ENCODE measurements at regions not wholly inside any gene's neighbourhood (a gene's known extent, or its start where the extent isn't known, plus 50 kb on each side); places are given as distances from the start of the nearest gene placed in this dataset.

DNA sequence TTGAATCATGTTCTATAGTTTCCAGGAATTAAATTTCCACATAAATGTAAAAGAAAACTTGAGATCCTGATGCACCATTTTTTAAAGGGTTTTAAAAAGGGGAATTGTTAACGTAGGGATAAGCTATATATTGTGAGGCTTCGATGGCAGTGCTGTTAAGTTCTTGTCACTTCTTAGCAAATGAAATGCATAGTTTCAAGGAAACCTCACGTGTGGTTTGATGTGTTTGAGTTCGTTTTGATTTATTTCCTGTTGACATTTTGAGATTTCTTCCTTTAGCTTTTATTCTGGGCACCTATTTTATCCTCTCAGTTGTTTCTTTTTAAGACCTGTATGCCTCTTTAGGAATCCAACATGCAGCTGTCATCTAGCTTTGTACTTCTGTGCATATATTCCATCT lies 301.0 kb downstream of the DOCK8 start:
- TF ChIP-seq, protein P1, sequence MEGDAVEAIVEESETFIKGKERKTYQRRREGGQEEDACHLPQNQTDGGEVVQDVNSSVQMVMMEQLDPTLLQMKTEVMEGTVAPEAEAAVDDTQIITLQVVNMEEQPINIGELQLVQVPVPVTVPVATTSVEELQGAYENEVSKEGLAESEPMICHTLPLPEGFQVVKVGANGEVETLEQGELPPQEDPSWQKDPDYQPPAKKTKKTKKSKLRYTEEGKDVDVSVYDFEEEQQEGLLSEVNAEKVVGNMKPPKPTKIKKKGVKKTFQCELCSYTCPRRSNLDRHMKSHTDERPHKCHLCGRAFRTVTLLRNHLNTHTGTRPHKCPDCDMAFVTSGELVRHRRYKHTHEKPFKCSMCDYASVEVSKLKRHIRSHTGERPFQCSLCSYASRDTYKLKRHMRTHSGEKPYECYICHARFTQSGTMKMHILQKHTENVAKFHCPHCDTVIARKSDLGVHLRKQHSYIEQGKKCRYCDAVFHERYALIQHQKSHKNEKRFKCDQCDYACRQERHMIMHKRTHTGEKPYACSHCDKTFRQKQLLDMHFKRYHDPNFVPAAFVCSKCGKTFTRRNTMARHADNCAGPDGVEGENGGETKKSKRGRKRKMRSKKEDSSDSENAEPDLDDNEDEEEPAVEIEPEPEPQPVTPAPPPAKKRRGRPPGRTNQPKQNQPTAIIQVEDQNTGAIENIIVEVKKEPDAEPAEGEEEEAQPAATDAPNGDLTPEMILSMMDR (IDR thresholded peaks at IDR 0.05; ENCODE audit: extremely low read depth, low read depth, low read length): no peak
- Histone ChIP-seq H3K4me2 (ENCODE audit: insufficient read depth, low read length) (no peak overlapping the region), H3K9me3 (ENCODE audit: low read depth, low read length) (no peaks in the 10 kb centered on the region), H4K20me1 (ENCODE audit: insufficient read depth, low read length) (no peaks in the 10 kb centered on the region), H2AFZ (ENCODE audit: low read length) (no peak overlapping the region), H3K36me3 (ENCODE audit: insufficient read depth, low read length) (no peaks in the 10 kb centered on the region), H3K4me3 (ENCODE audit: insufficient read depth, low read length) (no peak overlapping the region), H3K4me1 (ENCODE audit: insufficient read depth, low read length) (no peaks in the 10 kb centered on the region), H3K27ac (ENCODE audit: low read depth, low read length) (no peak overlapping the region), H3K79me2 (ENCODE audit: insufficient read depth, low read length) (no peaks in the 10 kb centered on the region), H3K27me3 (ENCODE audit: insufficient read depth, low read length) (no peaks in the 10 kb centered on the region)
- no peak for DNase-seq (ENCODE audit: insufficient read length, low spot score, missing footprints)

DNA sequence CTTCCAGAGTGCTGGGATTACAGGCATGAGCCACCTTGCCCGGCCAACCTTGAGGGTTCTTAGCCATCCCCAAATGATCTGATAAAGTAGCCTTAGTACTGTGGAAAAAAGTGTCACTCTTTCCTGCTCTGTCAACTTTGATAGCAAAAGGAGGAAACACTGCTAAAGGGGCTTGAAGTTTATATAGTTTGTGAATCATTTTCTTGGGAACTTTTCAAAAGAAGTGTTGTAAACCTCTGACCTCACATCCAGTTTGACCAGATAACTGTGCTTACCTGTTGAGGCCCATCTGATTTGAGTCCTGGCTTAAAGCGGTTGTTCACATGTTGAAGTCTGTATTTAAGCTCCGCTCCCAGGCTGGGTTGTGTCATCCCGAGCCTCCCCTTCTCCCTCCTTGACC lies 303.3 kb downstream of the DOCK8 start:
- Histone ChIP-seq H2AFZ (ENCODE audit: low read length) (no peak overlapping the region), H3K9me3 (ENCODE audit: low read depth, low read length) (no peaks in the 10 kb centered on the region), H3K4me1 (ENCODE audit: insufficient read depth, low read length) (no peaks in the 10 kb centered on the region), H3K4me2 (ENCODE audit: insufficient read depth, low read length) (no peak overlapping the region), H3K79me2 (ENCODE audit: insufficient read depth, low read length) (no peaks in the 10 kb centered on the region), H3K4me3 (ENCODE audit: insufficient read depth, low read length) (no peak overlapping the region), H3K27me3 (ENCODE audit: insufficient read depth, low read length) (no peaks in the 10 kb centered on the region), H3K27ac (ENCODE audit: low read depth, low read length) (no peak overlapping the region), H3K36me3 (ENCODE audit: insufficient read depth, low read length) (no peaks in the 10 kb centered on the region), H4K20me1 (ENCODE audit: insufficient read depth, low read length) (no peaks in the 10 kb centered on the region)
- TF ChIP-seq, protein P1 (IDR thresholded peaks at IDR 0.05; ENCODE audit: extremely low read depth, low read depth, low read length): no peak
- no peak for DNase-seq (ENCODE audit: insufficient read length, low spot score, missing footprints)

DNA sequence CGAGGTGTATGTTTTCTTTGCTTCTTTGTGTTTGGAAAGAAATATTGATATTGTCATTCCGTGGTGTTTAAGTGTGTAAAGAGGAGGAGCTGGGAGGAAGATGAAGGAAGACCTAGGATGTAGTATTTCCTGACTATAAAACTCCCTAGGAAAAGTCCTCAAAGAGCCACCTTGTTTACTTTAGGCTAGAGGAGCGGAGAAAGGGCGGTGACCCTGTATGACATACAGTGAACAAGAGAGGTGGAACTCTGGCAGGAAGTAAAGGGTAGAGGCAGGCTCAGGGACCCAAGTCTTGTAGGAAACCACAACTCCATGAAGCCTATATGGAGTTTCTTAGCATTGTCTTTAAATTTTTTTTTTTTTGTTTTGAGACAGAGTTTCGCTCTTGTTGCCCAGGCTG lies 303.9 kb downstream of the DOCK8 start:
- no peak overlapping the region for H3K4me2 ChIP-seq (ENCODE audit: insufficient read depth, low read length)
- no peaks in the 10 kb centered on the region for H4K20me1 ChIP-seq (ENCODE audit: insufficient read depth, low read length)
- no peaks in the 10 kb centered on the region for H3K4me1 ChIP-seq (ENCODE audit: insufficient read depth, low read length)
- no peak for DNase-seq (ENCODE audit: insufficient read length, low spot score, missing footprints)
- no peaks in the 10 kb centered on the region for H3K79me2 ChIP-seq (ENCODE audit: insufficient read depth, low read length)
- no peak overlapping the region for H2AFZ ChIP-seq (ENCODE audit: low read length)
- H3K36me3 ChIP-seq (ENCODE audit: insufficient read depth, low read length): no peaks in the 10 kb centered on the region
- no peak overlapping the region for H3K4me3 ChIP-seq (ENCODE audit: insufficient read depth, low read length)
- no peak overlapping the region for H3K27ac ChIP-seq (ENCODE audit: low read depth, low read length)
- no peaks in the 10 kb centered on the region for H3K27me3 ChIP-seq (ENCODE audit: insufficient read depth, low read length)
- no peaks in the 10 kb centered on the region for H3K9me3 ChIP-seq (ENCODE audit: low read depth, low read length)
- TF ChIP-seq, protein P1 (IDR thresholded peaks at IDR 0.05; ENCODE audit: extremely low read depth, low read depth, low read length): no peak

DNA sequence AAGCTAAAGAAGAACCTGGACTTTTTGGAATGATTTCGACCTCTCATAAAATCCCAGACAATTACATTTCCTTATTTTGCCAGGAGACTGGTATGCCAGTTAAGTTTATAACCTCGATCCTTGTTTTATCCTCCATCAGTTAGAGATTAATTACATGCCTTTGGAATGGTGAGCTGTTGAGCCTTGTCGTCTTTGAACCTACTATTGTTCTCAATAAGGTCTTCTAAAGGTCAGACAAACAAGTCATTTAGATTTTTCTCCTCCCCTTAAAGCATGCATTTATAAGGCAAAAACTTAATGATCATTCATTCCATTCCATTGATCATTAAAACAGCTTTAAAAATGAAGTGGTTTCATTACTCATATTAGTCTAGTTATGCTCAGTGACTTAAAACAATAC lies 304.9 kb downstream of the DOCK8 start:
- Histone ChIP-seq H3K9me3 (ENCODE audit: low read depth, low read length) (no peaks in the 10 kb centered on the region), H3K36me3 (ENCODE audit: insufficient read depth, low read length) (no peaks in the 10 kb centered on the region), H3K27ac (ENCODE audit: low read depth, low read length) (no peak overlapping the region), H3K4me2 (ENCODE audit: insufficient read depth, low read length) (no peak overlapping the region), H4K20me1 (ENCODE audit: insufficient read depth, low read length) (no peaks in the 10 kb centered on the region), H2AFZ (ENCODE audit: low read length) (no peak overlapping the region), H3K79me2 (ENCODE audit: insufficient read depth, low read length) (no peaks in the 10 kb centered on the region), H3K4me1 (ENCODE audit: insufficient read depth, low read length) (no peaks in the 10 kb centered on the region), H3K4me3 (ENCODE audit: insufficient read depth, low read length) (no peak overlapping the region), H3K27me3 (ENCODE audit: insufficient read depth, low read length) (no peaks in the 10 kb centered on the region)
- DNase-seq (ENCODE audit: insufficient read length, low spot score, missing footprints): no peak
- TF ChIP-seq, protein P1 (IDR thresholded peaks at IDR 0.05; ENCODE audit: extremely low read depth, low read depth, low read length): no peak
